NCI-H1105 (cell line): ENCODE measurements at regions not wholly inside any gene's neighbourhood (a gene's known extent, or its start where the extent isn't known, plus 50 kb on each side); places are given as distances from the start of the nearest gene placed in this dataset.

Experiments used
- DNase-seq: peaks from one replicate; lab custom pipeline; 2025; lab: John Stamatoyannopoulos, UW

DNA sequence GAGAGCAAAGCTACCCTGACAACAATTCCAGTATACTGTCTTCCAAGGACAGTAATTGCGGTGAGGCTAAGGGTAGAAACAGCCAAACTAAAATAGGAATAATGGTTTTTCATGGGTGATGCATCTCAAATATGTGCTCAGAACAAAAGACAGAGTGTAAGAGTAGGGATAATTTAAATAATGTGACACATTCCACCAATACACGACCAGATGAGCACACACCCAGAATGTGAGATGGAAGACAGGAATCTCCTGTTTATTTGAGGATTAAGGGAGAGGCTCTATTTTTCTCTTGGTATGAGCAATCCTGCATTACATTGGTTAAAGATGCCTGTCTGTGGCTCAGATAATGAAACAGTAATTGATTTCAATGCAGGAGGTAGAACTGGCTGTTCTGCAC lies 292.9 kb upstream of the ZFP64 start:
- no peak for DNase-seq

DNA sequence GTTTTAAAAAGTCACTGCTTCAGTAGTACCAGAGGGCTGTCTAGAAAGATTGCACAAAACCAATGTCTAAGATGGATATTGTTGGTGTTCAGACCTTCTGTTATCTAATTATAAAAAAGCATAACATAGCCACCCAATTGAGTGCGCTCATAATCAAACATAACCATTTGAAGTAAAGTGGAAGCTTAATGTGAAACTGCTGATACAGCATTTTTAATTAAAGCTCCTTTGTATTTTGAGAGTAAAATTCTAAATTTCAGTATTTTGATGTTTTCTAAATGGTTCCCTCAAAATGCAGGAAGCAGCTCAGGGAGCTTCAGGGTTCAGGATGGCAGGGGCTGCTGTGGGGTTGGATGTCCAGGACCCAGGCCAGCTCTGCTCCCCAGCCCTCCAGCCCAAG lies 291.8 kb upstream of the ZFP64 start:
- no peak for DNase-seq

DNA sequence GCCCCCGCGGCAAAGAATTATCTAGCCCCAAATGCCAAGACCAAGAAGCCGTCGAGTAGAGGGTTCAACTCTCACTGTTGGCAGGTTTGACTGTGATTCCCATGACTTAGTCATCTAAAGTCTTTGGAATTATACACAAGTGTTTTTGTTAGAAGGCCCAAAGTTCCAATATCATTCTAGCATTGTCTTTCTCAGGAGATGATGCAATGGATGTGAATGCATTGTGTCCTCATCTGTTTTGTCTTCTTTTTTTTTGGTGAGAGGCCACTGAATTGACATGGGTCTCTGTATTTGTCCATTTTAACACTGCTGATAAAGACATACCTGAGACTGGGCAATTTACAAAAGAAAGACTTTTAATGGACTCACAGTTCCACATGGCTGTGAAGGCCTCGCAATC lies 290.5 kb upstream of the ZFP64 start:
- no peak for DNase-seq

DNA sequence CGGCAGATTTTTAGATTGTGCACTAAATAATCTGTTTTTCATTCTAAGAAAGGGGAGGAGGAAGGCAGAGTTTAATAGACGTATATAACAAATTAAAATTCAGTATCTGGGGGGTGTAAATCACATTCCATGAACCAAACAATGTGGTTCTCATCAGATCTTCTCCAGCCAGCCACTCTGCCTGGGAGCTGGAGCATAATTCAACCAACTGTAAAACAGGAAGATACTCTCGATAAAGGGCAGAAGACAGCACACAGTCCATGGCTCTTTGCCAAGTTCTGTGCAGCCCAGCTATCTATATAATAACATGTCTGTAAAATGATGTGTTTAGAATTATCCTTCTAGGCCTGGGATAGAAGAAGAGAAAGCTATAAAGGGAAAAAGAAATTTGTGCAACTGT lies 289.9 kb upstream of the ZFP64 start:
- DNase-seq: no peak

GRCh38 chr20:52476074-52476750 lies 284.6 kb upstream of the ZFP64 start:
- DNase-seq: no peak

GRCh38 chr20:52473186-52473585 lies 281.6 kb upstream of the ZFP64 start:
- no peak for DNase-seq

DNA sequence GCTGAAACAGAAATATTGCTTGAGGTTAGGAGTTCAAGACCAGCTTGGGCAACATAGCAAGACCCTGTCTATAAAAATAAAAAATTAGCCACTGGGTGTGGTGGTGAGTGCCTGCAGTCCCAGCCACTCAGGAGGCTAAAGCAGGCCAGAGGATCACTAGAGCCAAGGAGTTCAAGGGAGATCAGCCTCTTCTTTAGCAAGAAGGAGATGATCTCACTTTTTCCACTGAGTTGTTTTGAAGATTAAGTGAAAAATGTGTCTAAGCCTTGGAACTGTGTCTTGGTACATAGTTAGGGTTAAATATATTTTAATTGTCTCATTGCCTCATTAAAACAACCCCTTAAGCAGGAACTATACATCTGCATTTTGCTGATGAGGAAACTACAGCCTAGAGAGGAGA lies 279.0 kb upstream of the ZFP64 start:
- no peak for DNase-seq

GRCh38 chr20:52469128-52469527 lies 277.5 kb upstream of the ZFP64 start:
- no peak for DNase-seq

GRCh38 chr20:52465991-52466390 lies 274.4 kb upstream of the ZFP64 start:
- no peak for DNase-seq

GRCh38 chr20:52461582-52461981 lies 270.0 kb upstream of the ZFP64 start:
- no peak for DNase-seq

DNA sequence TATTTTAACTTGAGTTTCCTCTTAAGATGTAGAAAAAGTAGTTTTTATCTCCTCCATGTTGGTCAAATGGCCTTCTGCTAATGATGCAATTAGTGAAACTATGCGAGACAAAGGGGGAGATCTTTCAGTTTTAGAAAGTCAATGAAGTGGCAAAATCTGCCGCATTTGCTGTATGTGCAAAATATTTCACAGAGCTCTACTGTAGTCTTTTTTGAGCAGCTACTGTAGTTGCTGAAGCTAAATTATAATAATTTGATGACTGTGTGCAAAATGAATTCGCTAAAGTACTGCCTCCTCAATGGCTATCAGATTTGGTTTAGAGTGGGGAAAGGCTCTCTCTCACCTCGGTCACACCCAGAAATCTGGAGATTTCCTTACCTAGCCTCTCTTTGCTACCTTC lies 267.6 kb upstream of the ZFP64 start:
- no peak for DNase-seq

DNA sequence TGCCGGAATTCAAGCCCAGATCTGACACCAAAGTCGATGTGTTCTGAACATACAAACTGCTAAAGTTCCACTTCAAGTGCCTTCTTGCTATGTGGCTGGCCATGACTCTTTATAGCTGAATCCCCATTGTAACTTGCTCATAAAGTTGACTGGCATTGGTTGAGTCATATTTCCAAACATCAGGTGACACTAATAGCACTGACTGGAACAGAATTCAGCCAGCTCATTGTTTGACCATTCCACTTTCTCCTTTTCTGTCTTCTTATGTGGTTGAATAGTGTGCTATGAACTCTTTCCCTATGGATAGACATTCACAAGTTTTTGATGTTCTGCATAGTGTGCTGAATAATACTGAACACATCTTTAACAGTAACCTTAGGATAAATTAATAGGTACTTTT lies 266.2 kb upstream of the ZFP64 start:
- no peak for DNase-seq

- no peak for DNase-seq
Observed at GRCh38 chr20:52454660-52455059, 263.1 kb upstream of the ZFP64 start.

DNA sequence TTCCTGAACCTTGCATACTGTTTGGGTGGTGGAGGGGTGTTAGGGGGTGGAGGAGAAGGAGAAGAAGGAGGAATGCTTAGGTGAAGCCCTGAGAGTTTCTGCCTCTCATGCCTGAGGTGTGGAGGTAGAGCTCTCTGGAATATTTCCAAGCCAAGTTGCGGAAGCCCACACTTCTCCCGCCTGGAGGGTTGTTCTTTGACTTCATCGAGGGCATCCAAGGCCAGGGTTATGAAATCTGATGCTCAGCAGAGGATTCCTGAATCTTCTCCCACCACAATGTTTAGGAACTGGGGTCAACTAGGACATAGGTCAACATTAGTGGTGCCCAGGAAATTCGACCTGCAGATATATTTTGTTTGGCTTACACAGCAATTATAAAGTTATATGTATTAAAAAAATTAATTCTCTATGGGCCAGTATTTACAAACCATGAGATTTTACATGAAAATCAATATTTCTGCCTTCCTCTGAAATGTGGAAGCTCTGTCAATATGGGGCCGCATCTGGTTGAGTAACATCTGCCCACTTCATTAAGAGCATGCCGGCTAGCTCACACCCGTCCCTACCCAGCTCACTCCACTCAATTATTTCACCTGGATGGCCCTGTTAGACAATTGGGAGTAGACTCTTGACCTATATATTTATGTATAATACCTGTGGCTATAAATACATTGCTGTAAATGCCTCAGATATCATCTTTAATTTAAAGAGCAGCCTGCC lies 257.1 kb upstream of the ZFP64 start:
- DNase-seq: no peak

GRCh38 chr20:52447225-52447551 lies 255.6 kb upstream of the ZFP64 start:
- DNase-seq: no peak

- no peak for DNase-seq
Observed at GRCh38 chr20:52446421-52447224, 255.0 kb upstream of the ZFP64 start.

DNA sequence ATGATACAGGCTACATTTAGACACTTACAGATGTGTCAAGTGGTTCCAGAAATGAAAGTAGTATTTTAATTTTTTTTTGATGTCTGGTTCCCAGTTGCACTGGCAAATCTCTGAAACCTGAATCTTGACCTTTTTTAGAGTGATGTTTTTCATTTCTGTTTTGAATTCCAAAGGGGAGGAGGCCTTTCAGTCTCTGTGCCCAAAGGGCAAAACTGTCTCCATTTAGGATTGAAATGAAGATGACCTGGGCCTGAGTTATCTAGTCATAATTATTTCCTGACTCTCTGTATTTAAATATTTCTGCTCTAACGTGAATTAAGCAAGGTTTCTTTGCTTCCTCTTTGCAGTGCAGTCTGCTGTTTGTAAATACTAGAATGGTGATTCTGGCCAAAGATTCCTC lies 252.9 kb upstream of the ZFP64 start:
- no peak for DNase-seq

DNA sequence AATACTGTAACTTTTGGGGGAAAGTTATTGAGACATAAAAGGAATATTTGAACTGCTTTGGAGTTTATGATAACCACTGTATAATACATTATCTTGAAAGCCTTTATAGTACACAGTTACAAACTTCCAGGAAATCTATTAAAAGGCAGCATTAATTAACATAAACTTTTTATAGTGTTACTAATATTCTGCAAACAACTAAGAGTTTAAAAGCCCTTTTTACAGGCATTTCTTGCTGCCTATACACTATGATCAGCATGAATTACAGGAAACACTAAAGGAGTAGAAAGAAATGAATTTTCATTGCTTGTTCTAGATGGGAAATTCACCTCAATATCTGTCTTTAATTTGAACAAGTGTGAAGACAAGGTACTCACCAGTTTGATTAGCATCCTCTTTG lies 252.3 kb upstream of the ZFP64 start:
- no peak for DNase-seq

GRCh38 chr20:52441710-52442109 lies 250.1 kb upstream of the ZFP64 start:
- DNase-seq: no peak

DNA sequence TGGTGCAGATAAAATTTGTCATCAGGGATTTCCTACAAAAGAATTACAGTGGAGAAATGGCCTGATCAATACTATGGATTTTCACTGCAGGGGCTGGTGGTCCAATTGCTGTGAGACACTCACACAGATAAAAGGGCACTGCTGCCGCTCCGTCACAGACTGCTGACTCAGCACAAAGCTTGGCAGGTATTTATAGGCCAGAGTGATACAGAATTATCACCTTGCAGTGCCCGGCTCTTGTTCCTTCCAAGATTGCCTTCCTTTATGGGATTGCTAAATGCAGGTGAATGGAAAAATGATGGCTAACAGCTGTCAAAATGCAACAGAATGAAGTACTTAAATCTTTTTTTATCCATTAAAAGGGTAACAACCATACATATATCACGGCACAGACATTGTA lies 247.8 kb upstream of the ZFP64 start:
- DNase-seq: no peak

- DNase-seq: no peak
Observed at GRCh38 chr20:52438326-52438963, 246.9 kb upstream of the ZFP64 start.

DNA sequence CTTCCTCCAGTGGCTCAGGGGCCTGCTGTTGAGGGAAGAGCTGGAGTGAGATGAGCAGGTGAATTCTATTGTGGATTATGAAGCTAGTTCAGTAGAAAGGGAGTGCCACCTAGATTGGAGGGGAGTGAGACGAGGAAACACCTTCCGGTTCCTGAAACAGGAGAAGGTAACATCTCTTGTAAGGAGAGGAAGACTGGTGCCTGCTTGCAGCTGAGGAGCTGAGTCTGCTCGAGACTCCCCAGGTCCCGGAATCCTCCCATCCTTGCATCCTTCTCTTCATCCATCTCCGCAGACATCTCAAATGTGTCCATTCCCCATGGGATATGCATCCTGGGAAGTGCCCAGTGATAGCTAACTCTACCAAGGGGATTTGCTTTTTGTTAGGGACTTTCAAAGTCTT lies 242.9 kb upstream of the ZFP64 start:
- no peak for DNase-seq

DNA sequence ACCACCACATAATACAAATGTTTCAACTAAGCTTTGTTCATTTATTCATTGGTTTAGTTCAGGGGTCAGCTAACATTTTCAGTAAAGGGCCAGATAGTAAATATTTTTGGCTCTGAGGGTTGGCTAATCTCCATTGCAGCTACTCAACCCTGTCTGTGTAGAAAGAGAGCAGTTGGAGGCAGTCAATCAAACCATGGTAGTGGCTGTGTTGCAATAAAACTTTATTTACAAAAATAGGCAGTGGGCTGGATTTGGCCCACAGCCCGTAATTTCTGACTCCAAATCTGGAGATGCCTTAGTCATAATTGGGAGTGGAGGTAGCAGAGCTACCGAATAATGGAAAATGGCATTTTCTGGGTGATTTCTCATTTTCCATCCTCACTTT lies 242.5 kb upstream of the ZFP64 start:
- no peak for DNase-seq
